Body of pancreas (tissue), 4 donors: ENCODE measurements at regions not wholly inside any gene's neighbourhood (a gene's known extent, or its start where the extent isn't known, plus 50 kb on each side); places are given as distances from the start of the nearest gene placed in this dataset.

Experiments used
- POLR2A ChIP-seq, 3 donors: fragments of 450-650 bp; IDR thresholded peaks; one replicate each; pipeline ENCODE4 v1.6.1; 2016; ENCODE audit warnings: antibody characterized with exemption in 3 of 3, mild to moderate bottlenecking in 2 of 3
- TF ChIP-seq, protein P1 (sequence below), 7 experiments: fragments of 450-650 bp in 4 of 7; fragments of 200-600 bp in 3 of 7; sonication (generic) in 3 of 7; IDR thresholded peaks; one replicate each; pipeline ENCODE4 v1.5.1; 2016 to 2019; ENCODE audit warnings: antibody characterized with exemption in 7 of 7

DNA sequence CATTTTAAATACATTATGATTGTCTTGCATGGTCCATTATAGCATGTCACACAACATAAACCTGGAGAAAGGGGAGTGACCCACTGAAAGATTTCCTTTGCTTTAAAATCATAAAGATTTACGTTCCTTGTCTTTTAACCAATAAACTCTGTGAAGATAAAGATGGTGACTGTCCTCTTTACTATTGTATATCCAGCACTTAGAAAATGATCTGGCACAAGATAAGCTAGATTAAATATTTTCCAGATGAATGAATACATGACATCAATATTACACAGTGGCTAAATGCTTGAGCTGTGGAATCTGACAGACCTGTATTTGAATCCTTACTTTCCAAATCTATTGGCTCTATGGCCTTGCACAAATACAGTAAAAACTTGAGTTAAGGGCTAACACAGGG, 938.4 kb downstream of the SORCS1 start:
- TF ChIP-seq, protein P1, sequence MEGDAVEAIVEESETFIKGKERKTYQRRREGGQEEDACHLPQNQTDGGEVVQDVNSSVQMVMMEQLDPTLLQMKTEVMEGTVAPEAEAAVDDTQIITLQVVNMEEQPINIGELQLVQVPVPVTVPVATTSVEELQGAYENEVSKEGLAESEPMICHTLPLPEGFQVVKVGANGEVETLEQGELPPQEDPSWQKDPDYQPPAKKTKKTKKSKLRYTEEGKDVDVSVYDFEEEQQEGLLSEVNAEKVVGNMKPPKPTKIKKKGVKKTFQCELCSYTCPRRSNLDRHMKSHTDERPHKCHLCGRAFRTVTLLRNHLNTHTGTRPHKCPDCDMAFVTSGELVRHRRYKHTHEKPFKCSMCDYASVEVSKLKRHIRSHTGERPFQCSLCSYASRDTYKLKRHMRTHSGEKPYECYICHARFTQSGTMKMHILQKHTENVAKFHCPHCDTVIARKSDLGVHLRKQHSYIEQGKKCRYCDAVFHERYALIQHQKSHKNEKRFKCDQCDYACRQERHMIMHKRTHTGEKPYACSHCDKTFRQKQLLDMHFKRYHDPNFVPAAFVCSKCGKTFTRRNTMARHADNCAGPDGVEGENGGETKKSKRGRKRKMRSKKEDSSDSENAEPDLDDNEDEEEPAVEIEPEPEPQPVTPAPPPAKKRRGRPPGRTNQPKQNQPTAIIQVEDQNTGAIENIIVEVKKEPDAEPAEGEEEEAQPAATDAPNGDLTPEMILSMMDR (IDR thresholded peaks at IDR 0.05), result no peak
- TF ChIP-seq POLR2A (IDR thresholded peaks at IDR 0.05), result no peak
